Peyer's patch (tissue), 4 donors: ENCODE measurements at regions not wholly inside any gene's neighbourhood (a gene's known extent, or its start where the extent isn't known, plus 50 kb on each side); places are given as distances from the start of the nearest gene placed in this dataset.

ENCODE experiments used
- POLR2A ChIP-seq, 2 donors: fragments of 450-650 bp; IDR thresholded peaks; one replicate each; pipeline ENCODE4 v1.5.1; 2017; ENCODE audit warnings: antibody characterized with exemption in 2 of 2, mild to moderate bottlenecking in 2 of 2, moderate library complexity in 2 of 2
- TF ChIP-seq, protein P1 (sequence below), 6 experiments: fragments of 450-650 bp in 4 of 6; fragments of 200-600 bp in 2 of 6; sonication (generic) in 1 of 6; IDR thresholded peaks; one replicate each; pipeline ENCODE4 v1.5.1; 2017 to 2019; ENCODE audit warnings: antibody characterized with exemption in 6 of 6, mild to moderate bottlenecking in 3 of 6, moderate library complexity in 1 of 6

DNA sequence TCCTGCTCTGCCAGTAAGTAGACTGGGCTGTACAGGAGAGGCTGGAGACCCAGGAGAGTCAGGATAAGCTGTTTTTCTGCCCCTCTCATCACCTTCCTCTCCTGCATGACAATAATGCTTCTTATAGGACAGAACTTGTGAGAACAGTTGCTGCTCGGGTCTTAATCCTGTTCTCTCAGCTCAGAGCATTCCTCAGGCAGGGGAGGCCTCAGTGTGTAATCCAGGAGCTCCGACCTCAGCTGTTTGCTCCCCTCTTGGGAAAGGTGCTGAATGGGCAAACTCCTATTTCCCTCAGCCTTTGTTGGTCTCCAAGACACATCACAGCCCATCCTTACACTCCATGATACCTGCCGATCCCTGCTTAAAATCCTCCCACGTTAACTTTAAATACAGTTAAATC lies 134.9 kb upstream of the LRFN2 start:
- TF ChIP-seq, protein P1, sequence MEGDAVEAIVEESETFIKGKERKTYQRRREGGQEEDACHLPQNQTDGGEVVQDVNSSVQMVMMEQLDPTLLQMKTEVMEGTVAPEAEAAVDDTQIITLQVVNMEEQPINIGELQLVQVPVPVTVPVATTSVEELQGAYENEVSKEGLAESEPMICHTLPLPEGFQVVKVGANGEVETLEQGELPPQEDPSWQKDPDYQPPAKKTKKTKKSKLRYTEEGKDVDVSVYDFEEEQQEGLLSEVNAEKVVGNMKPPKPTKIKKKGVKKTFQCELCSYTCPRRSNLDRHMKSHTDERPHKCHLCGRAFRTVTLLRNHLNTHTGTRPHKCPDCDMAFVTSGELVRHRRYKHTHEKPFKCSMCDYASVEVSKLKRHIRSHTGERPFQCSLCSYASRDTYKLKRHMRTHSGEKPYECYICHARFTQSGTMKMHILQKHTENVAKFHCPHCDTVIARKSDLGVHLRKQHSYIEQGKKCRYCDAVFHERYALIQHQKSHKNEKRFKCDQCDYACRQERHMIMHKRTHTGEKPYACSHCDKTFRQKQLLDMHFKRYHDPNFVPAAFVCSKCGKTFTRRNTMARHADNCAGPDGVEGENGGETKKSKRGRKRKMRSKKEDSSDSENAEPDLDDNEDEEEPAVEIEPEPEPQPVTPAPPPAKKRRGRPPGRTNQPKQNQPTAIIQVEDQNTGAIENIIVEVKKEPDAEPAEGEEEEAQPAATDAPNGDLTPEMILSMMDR (IDR thresholded peaks at IDR 0.05), result no peak
- TF ChIP-seq POLR2A (IDR thresholded peaks at IDR 0.05), result no peak
